Esophagus muscularis mucosa (tissue), 4 donors: ENCODE measurements at regions not wholly inside any gene's neighbourhood (a gene's known extent, or its start where the extent isn't known, plus 50 kb on each side); places are given as distances from the start of the nearest gene placed in this dataset.

Experiments
- EP300 ChIP-seq: sonication (generic); formaldehyde crosslinking; IDR thresholded peaks from one replicate; pipeline ENCODE4 v1.6.1; 2017; ENCODE audit warnings: antibody characterized with exemption
- POLR2A ChIP-seq: fragments of 450-650 bp; IDR thresholded peaks from one replicate; pipeline ENCODE4 v1.6.1; 2017; ENCODE audit warnings: antibody characterized with exemption, moderate library complexity, mild to moderate bottlenecking, low read depth
- POLR2AphosphoS5 ChIP-seq, 2 donors: sonication (generic); formaldehyde crosslinking; IDR thresholded peaks; one replicate each; pipeline ENCODE4 v1.6.1; 2017; ENCODE audit warnings: antibody characterized with exemption in 2 of 2
- TF ChIP-seq, protein P1 (sequence below), 3 experiments: fragments of 200-600 bp in 2 of 3; fragments of 450-650 bp in 1 of 3; sonication (generic) in 2 of 3; IDR thresholded peaks; one replicate each; pipeline ENCODE4 v1.5.1; 2017 to 2019; ENCODE audit warnings: antibody characterized with exemption in 3 of 3, mild to moderate bottlenecking in 2 of 3, moderate library complexity in 1 of 3

- TF ChIP-seq, protein P1, sequence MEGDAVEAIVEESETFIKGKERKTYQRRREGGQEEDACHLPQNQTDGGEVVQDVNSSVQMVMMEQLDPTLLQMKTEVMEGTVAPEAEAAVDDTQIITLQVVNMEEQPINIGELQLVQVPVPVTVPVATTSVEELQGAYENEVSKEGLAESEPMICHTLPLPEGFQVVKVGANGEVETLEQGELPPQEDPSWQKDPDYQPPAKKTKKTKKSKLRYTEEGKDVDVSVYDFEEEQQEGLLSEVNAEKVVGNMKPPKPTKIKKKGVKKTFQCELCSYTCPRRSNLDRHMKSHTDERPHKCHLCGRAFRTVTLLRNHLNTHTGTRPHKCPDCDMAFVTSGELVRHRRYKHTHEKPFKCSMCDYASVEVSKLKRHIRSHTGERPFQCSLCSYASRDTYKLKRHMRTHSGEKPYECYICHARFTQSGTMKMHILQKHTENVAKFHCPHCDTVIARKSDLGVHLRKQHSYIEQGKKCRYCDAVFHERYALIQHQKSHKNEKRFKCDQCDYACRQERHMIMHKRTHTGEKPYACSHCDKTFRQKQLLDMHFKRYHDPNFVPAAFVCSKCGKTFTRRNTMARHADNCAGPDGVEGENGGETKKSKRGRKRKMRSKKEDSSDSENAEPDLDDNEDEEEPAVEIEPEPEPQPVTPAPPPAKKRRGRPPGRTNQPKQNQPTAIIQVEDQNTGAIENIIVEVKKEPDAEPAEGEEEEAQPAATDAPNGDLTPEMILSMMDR (IDR thresholded peaks at IDR 0.05), result no peak
- TF ChIP-seq POLR2A (no peak), POLR2AphosphoS5 (IDR thresholded peaks at IDR 0.05) (no peak), EP300 (no peak)
These were observed 303.7 kb downstream of the WDR11 start for GRCh38 chr10:121154846-121155245.
